ENCODE measurements at regions not wholly inside any gene's neighbourhood (a gene's known extent, or its start where the extent isn't known, plus 50 kb on each side); places are given as distances from the start of the nearest gene placed in this dataset.

- Histone ChIP-seq H3K9ac (ENCODE audit: low read length) (no peak overlapping the region), H4K20me1 (ENCODE audit: insufficient read depth) (no peaks in the 10 kb centered on the region), H3K4me1 (ENCODE audit: control insufficient read depth in 1 of 2, insufficient read depth in 2 of 2, low read length in 2 of 2) (no peaks in the 10 kb centered on the region), H3K27ac (ENCODE audit: low read depth, low read length) (no peak overlapping the region), H3K4me2 (ENCODE audit: low read length) (no peak overlapping the region), H3K9me2 (ENCODE audit: insufficient read depth) (no peaks in the 10 kb centered on the region), H3K36me3 (ENCODE audit: control insufficient read depth in 1 of 2, insufficient read depth in 2 of 2, low read length in 2 of 2) (no peaks in the 10 kb centered on the region), H2AFZ (ENCODE audit: low read depth, low read length, poor library complexity, severe bottlenecking) (no peak overlapping the region), H3K79me2 (ENCODE audit: insufficient read depth, low read length) (no peaks in the 10 kb centered on the region), H3K27me3 (ENCODE audit: insufficient read depth, low read length) (no peaks in the 10 kb centered on the region), H3K4me3 (replicated peaks in 1 of 2; ENCODE audit: low read depth in 1 of 2, low read length in 2 of 2) (no peak overlapping the region), H3K9me3 (ENCODE audit: control insufficient read depth in 1 of 2, insufficient read depth in 1 of 2, low read depth in 1 of 2, low read length in 2 of 2) (no peaks in the 10 kb centered on the region)
- DNase-seq (ENCODE audit: low read depth, low spot score) = no peak
- BruUV-seq (replicated peaks) = no TSS peak
- intact Hi-C loops (cut with micrococcal nuclease) = no loop called here
- POLR2A ChIA-PET = no interaction called here
- CTCF ChIA-PET = no interaction called here
- RAD21 ChIA-PET (ENCODE audit: low non-redundant PET in 1 of 2, low total read pairs in 2 of 2, uncharacterized antibody in 2 of 2, unreplicated experiment in 2 of 2) = no interaction called here
- no peak for ATAC-seq
- no peak for TF ChIP-seq RAD21 (IDR thresholded peaks at IDR 0.05; ENCODE audit: low read depth)
- TF ChIP-seq SIN3A (IDR thresholded peaks at IDR 0.05; ENCODE audit: low read depth) = no peak
- TF ChIP-seq, protein P1, sequence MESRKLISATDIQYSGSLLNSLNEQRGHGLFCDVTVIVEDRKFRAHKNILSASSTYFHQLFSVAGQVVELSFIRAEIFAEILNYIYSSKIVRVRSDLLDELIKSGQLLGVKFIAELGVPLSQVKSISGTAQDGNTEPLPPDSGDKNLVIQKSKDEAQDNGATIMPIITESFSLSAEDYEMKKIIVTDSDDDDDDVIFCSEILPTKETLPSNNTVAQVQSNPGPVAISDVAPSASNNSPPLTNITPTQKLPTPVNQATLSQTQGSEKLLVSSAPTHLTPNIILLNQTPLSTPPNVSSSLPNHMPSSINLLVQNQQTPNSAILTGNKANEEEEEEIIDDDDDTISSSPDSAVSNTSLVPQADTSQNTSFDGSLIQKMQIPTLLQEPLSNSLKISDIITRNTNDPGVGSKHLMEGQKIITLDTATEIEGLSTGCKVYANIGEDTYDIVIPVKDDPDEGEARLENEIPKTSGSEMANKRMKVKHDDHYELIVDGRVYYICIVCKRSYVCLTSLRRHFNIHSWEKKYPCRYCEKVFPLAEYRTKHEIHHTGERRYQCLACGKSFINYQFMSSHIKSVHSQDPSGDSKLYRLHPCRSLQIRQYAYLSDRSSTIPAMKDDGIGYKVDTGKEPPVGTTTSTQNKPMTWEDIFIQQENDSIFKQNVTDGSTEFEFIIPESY (IDR thresholded peaks at IDR 0.05; ENCODE audit: extremely low read depth, insufficient replicate concordance, low read length) = no peak
- no peak for TF ChIP-seq EZH2phosphoT487 (IDR thresholded peaks at IDR 0.05; ENCODE audit: borderline replicate concordance)
- TF ChIP-seq, protein P2, sequence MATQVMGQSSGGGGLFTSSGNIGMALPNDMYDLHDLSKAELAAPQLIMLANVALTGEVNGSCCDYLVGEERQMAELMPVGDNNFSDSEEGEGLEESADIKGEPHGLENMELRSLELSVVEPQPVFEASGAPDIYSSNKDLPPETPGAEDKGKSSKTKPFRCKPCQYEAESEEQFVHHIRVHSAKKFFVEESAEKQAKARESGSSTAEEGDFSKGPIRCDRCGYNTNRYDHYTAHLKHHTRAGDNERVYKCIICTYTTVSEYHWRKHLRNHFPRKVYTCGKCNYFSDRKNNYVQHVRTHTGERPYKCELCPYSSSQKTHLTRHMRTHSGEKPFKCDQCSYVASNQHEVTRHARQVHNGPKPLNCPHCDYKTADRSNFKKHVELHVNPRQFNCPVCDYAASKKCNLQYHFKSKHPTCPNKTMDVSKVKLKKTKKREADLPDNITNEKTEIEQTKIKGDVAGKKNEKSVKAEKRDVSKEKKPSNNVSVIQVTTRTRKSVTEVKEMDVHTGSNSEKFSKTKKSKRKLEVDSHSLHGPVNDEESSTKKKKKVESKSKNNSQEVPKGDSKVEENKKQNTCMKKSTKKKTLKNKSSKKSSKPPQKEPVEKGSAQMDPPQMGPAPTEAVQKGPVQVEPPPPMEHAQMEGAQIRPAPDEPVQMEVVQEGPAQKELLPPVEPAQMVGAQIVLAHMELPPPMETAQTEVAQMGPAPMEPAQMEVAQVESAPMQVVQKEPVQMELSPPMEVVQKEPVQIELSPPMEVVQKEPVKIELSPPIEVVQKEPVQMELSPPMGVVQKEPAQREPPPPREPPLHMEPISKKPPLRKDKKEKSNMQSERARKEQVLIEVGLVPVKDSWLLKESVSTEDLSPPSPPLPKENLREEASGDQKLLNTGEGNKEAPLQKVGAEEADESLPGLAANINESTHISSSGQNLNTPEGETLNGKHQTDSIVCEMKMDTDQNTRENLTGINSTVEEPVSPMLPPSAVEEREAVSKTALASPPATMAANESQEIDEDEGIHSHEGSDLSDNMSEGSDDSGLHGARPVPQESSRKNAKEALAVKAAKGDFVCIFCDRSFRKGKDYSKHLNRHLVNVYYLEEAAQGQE (IDR thresholded peaks at IDR 0.05; ENCODE audit: low read depth) = no peak
- no peak for TF ChIP-seq ZNF274 (IDR thresholded peaks at IDR 0.05; ENCODE audit: low read depth, low read length)
Observed at GRCh38 chr12:21026302-21026701, 104.7 kb upstream of the SLCO1B1 start.
